ENCODE measurements at regions not wholly inside any gene's neighbourhood (a gene's known extent, or its start where the extent isn't known, plus 50 kb on each side); places are given as distances from the start of the nearest gene placed in this dataset.

GRCh38 chr6:67736816-67737215 is 898.3 kb upstream of the ADGRB3 start:
- Histone ChIP-seq H3K4me3 (no peak overlapping the region), H3K36me3 (ENCODE audit: control insufficient read depth in 2 of 2, insufficient read depth in 2 of 2, low read length in 1 of 2) (no peaks in the 10 kb centered on the region), H3K27ac (ENCODE audit: control insufficient read depth, insufficient read depth) (no peak overlapping the region), H3K4me1 (ENCODE audit: control insufficient read depth, insufficient read depth, low read length) (no peaks in the 10 kb centered on the region), H3K79me2 (ENCODE audit: control insufficient read depth, insufficient read depth, low read length) (no peaks in the 10 kb centered on the region), H3K27me3 (replicated peaks in 1 of 2; ENCODE audit: control insufficient read depth in 2 of 2, insufficient read depth in 2 of 2, low read length in 1 of 2) (no peaks in the 10 kb centered on the region), H3K9me3 (replicated peaks; ENCODE audit: control insufficient read depth, insufficient read depth, low read length) (no peaks in the 10 kb centered on the region), H3K9ac (ENCODE audit: control insufficient read depth, insufficient read depth, low read length) (no peak overlapping the region), H2AFZ (ENCODE audit: control insufficient read depth, low read depth, low read length) (no peak overlapping the region), H4K20me1 (ENCODE audit: control insufficient read depth, insufficient read depth) (no peaks in the 10 kb centered on the region), H3K4me2 (ENCODE audit: control insufficient read depth, insufficient read depth) (no peak overlapping the region)
- ChIA-PET POLR2A (no interaction called here), CTCF (interaction anchor here (1.2 kb wide), 1 partner anchor 490 kb away, joined by 3 read pairs; no protein-coding TSS in a partner anchor), RAD21 (ENCODE audit: unreplicated experiment) (no interaction called here), SMC1A (ENCODE audit: uncharacterized antibody, unreplicated experiment) (no interaction called here)
- no peak for TF ChIP-seq WRNIP1 (IDR thresholded peaks at IDR 0.05; ENCODE audit: borderline replicate concordance, low read depth, low read length)
- no peak for TF ChIP-seq PAX8 (IDR thresholded peaks at IDR 0.05)
- TF ChIP-seq ELK1 (IDR thresholded peaks at IDR 0.05; ENCODE audit: low read depth, low read length), result no peak
- TF ChIP-seq CEBPB (IDR thresholded peaks at IDR 0.05; ENCODE audit: borderline replicate concordance in 1 of 2, low read depth in 2 of 2, low read length in 2 of 2), result no peak
- TF ChIP-seq NR2F1 (conservative IDR thresholded peaks at IDR 0.05), result no peak
- TF ChIP-seq EZH2 (IDR thresholded peaks at IDR 0.05; ENCODE audit: borderline replicate concordance, control insufficient read depth, low read depth, low read length), result no peak
- TF ChIP-seq PML (IDR thresholded peaks at IDR 0.05; ENCODE audit: low read length), result no peak
- TF ChIP-seq MLLT1 (IDR thresholded peaks at IDR 0.05), result no peak
- no peak for TF ChIP-seq RAD51 (IDR thresholded peaks at IDR 0.05)
- TF ChIP-seq BCL11A (IDR thresholded peaks at IDR 0.05; ENCODE audit: low read depth, low read length), result no peak
- TF ChIP-seq ESRRA (IDR thresholded peaks at IDR 0.05; ENCODE audit: low read length), result no peak
- TF ChIP-seq SP1 (IDR thresholded peaks at IDR 0.05; ENCODE audit: low read depth, low read length), result no peak
- TF ChIP-seq GABPA (IDR thresholded peaks at IDR 0.05; ENCODE audit: low read depth), result no peak
- TF ChIP-seq MYC (IDR thresholded peaks at IDR 0.05; ENCODE audit: insufficient read depth, insufficient read length, insufficient replicate concordance, low read length, severe bottlenecking), result no peak
- no peak for TF ChIP-seq NRF1 (conservative IDR thresholded peaks at IDR 0.05; ENCODE audit: low read depth, low read length)
- no peak for TF ChIP-seq ZNF207 (IDR thresholded peaks at IDR 0.05; ENCODE audit: borderline replicate concordance)
- TF ChIP-seq ZBTB11 (CRISPR knock-in tag; IDR thresholded peaks at IDR 0.05), result no peak
- no peak for TF ChIP-seq ATF2 (IDR thresholded peaks at IDR 0.05; ENCODE audit: low read length)
- in situ Hi-C loops (cut with MboI) (no loop called here), intact Hi-C loops (cut with micrococcal nuclease; ENCODE audit: unreplicated experiment) (no loop called here)
- no peak for ATAC-seq
- no TSS peak for BruUV-seq (replicated peaks)
- DNase-seq (ENCODE audit: low read depth, low spot score), result no peak
- no peak for FAIRE-seq
